ENCODE measurements at regions not wholly inside any gene's neighbourhood (a gene's known extent, or its start where the extent isn't known, plus 50 kb on each side); places are given as distances from the start of the nearest gene placed in this dataset.

DNA sequence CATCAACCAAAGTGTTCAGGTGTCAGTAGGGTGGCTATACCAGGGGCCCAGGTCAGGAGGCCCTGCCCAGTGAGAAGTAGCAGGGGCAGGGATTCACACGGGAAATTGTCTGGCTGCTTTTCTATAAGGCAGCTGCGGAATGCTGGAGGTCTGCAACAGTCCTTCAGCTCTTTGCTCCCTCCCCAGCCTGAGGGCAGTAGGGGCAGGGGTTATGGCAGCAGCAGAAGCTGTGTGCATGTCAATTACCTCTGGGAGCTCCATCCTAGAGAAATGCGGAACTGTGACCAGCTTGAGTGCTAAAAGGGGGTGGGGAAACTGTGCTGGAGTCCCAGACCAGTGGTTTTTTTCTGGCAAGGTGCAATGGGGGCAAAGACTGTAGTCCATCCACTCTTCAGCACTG, 810.4 kb downstream of the PCDH7 start:
- TF ChIP-seq, protein P1, sequence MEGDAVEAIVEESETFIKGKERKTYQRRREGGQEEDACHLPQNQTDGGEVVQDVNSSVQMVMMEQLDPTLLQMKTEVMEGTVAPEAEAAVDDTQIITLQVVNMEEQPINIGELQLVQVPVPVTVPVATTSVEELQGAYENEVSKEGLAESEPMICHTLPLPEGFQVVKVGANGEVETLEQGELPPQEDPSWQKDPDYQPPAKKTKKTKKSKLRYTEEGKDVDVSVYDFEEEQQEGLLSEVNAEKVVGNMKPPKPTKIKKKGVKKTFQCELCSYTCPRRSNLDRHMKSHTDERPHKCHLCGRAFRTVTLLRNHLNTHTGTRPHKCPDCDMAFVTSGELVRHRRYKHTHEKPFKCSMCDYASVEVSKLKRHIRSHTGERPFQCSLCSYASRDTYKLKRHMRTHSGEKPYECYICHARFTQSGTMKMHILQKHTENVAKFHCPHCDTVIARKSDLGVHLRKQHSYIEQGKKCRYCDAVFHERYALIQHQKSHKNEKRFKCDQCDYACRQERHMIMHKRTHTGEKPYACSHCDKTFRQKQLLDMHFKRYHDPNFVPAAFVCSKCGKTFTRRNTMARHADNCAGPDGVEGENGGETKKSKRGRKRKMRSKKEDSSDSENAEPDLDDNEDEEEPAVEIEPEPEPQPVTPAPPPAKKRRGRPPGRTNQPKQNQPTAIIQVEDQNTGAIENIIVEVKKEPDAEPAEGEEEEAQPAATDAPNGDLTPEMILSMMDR (conservative IDR thresholded peaks at IDR 0.05 in 1 of 2, IDR thresholded peaks at IDR 0.05 in 1 of 2; ENCODE audit: low read depth in 1 of 2, low read length in 2 of 2), result no peak
- no peak for TF ChIP-seq EZH2 (IDR thresholded peaks at IDR 0.05; ENCODE audit: low read length, missing control alignments)
- no peak for DNase-seq (ENCODE audit: low read depth in 2 of 2)
- Histone ChIP-seq H3K36me3 (ENCODE audit: control insufficient read depth, insufficient read depth, low read length) (no peaks in the 10 kb centered on the region), H3K27me3 (ENCODE audit: control insufficient read depth, insufficient read depth, low read length) (no peaks in the 10 kb centered on the region), H3K9me3 (ENCODE audit: control insufficient read depth, insufficient read depth, low read depth, low read length) (no peaks in the 10 kb centered on the region), H3K9ac (ENCODE audit: insufficient read depth, low read length) (no peak overlapping the region), H3K27ac (ENCODE audit: insufficient read depth, low read length) (no peak overlapping the region), H4K20me1 (ENCODE audit: control insufficient read depth, extremely low read depth, insufficient read depth, low read length) (no peaks in the 10 kb centered on the region), H2AFZ (ENCODE audit: low read length) (no peak overlapping the region), H3K4me3 (replicated peaks in 1 of 4; ENCODE audit: control extremely low read depth in 1 of 4, insufficient read depth in 1 of 4, low read depth in 3 of 4, low read length in 4 of 4) (no peak overlapping the region), H3K4me2 (ENCODE audit: extremely low read depth, insufficient read depth, low read length) (no peak overlapping the region), H3K79me2 (ENCODE audit: control insufficient read depth, insufficient read depth, low read length) (no peaks in the 10 kb centered on the region), H3K4me1 (ENCODE audit: control insufficient read depth, extremely low read depth, insufficient read depth, low read length) (no peaks in the 10 kb centered on the region)

DNA sequence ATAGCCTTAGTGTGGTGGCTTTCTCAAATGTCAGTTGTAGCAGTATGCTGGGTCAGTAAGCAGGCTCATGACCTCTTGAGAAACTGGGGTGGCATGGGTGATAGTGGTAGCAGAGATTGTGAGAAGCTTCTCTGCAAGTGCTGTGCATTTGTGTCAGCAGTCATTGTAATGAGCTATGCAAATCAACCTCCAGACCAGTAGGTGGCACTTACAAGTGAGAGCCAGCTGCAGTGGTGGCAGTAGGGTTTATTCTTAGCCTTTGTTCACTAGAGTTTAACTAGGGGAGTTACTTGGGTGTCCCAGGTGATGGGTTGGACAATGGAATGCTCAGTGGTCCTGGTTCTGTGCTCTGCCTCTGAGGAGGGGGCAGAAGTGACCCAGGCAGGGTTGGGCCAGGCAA, 818.7 kb downstream of the PCDH7 start:
- Histone ChIP-seq H3K36me3 (ENCODE audit: control insufficient read depth, insufficient read depth, low read length) (no peaks in the 10 kb centered on the region), H3K4me2 (ENCODE audit: extremely low read depth, insufficient read depth, low read length) (no peak overlapping the region), H2AFZ (ENCODE audit: low read length) (no peak overlapping the region), H3K4me3 (replicated peaks in 1 of 4; ENCODE audit: control extremely low read depth in 1 of 4, insufficient read depth in 1 of 4, low read depth in 3 of 4, low read length in 4 of 4) (no peak overlapping the region), H3K4me1 (ENCODE audit: control insufficient read depth, extremely low read depth, insufficient read depth, low read length) (no peaks in the 10 kb centered on the region), H3K79me2 (ENCODE audit: control insufficient read depth, insufficient read depth, low read length) (no peaks in the 10 kb centered on the region), H3K27ac (ENCODE audit: insufficient read depth, low read length) (no peak overlapping the region), H3K9me3 (ENCODE audit: control insufficient read depth, insufficient read depth, low read depth, low read length) (no peaks in the 10 kb centered on the region), H3K27me3 (ENCODE audit: control insufficient read depth, insufficient read depth, low read length) (no peaks in the 10 kb centered on the region), H4K20me1 (ENCODE audit: control insufficient read depth, extremely low read depth, insufficient read depth, low read length) (no peaks in the 10 kb centered on the region), H3K9ac (ENCODE audit: insufficient read depth, low read length) (no peak overlapping the region)
- no peak for DNase-seq (ENCODE audit: low read depth in 2 of 2)
- TF ChIP-seq, protein P1 (conservative IDR thresholded peaks at IDR 0.05 in 1 of 2, IDR thresholded peaks at IDR 0.05 in 1 of 2; ENCODE audit: low read depth in 1 of 2, low read length in 2 of 2), result no peak
- no peak for TF ChIP-seq EZH2 (IDR thresholded peaks at IDR 0.05; ENCODE audit: low read length, missing control alignments)

DNA sequence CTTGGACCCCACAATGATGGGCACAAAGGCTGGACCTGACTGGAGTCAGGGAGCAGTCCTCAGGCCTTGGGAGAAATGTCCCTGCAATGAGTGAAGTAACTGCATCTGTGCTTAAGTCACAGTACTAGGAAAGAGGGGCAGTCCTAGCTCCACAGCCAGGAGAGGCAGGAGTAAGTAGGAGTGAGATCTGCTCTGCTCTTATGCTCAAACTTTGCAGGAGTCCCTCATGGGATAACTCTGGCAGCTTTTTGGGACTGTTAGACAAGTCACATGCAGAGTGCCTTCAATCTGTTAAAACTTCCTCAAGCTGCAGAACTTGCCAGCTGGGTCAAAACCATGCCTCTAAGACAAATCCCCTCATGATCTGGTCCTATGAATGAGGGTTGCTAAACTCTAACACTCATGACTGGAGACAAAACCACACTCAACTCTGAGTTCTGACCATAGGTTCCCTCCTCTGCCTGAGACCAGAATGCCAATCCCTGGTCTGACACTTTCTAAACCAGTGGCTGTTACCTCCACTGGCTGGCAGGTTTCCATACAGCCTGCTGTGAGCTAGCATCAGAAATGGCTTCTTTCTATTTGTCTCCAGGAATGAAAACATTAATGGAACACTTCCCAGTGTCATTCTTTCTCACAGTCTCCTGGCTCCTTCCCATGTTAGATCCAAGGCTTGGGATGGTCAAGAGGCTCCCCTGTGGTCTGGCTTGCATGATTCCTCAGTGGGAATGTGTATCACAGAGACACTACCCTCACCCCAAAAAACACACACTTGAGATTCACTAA, 819.3 kb downstream of the PCDH7 start:
- Histone ChIP-seq H3K27me3 (ENCODE audit: control insufficient read depth, insufficient read depth, low read length) (no peaks in the 10 kb centered on the region), H3K4me3 (replicated peaks in 1 of 4; ENCODE audit: control extremely low read depth in 1 of 4, insufficient read depth in 1 of 4, low read depth in 3 of 4, low read length in 4 of 4) (no peak overlapping the region), H3K9ac (ENCODE audit: insufficient read depth, low read length) (no peak overlapping the region), H3K36me3 (ENCODE audit: control insufficient read depth, insufficient read depth, low read length) (no peaks in the 10 kb centered on the region), H3K4me2 (ENCODE audit: extremely low read depth, insufficient read depth, low read length) (no peak overlapping the region), H3K4me1 (ENCODE audit: control insufficient read depth, extremely low read depth, insufficient read depth, low read length) (no peaks in the 10 kb centered on the region), H3K79me2 (ENCODE audit: control insufficient read depth, insufficient read depth, low read length) (no peaks in the 10 kb centered on the region), H3K9me3 (ENCODE audit: control insufficient read depth, insufficient read depth, low read depth, low read length) (no peaks in the 10 kb centered on the region), H4K20me1 (ENCODE audit: control insufficient read depth, extremely low read depth, insufficient read depth, low read length) (no peaks in the 10 kb centered on the region), H3K27ac (ENCODE audit: insufficient read depth, low read length) (no peak overlapping the region), H2AFZ (ENCODE audit: low read length) (no peak overlapping the region)
- DNase-seq (ENCODE audit: low read depth in 2 of 2), result peak in 1 of 2 donors; percentile 1
- TF ChIP-seq EZH2 (IDR thresholded peaks at IDR 0.05; ENCODE audit: low read length, missing control alignments), result no peak
- TF ChIP-seq, protein P1 (conservative IDR thresholded peaks at IDR 0.05 in 1 of 2, IDR thresholded peaks at IDR 0.05 in 1 of 2; ENCODE audit: low read depth in 1 of 2, low read length in 2 of 2), result no peak

All from fibroblast of lung (primary cell).